Smooth muscle cell (in vitro differentiated cells): ENCODE measurements at regions not wholly inside any gene's neighbourhood (a gene's known extent, or its start where the extent isn't known, plus 50 kb on each side); places are given as distances from the start of the nearest gene placed in this dataset.

Experiments
- DNase-seq: peaks from one replicate; lab custom pipeline; 2025; ENCODE audit not compliant: unreplicated experiment; lab: John Stamatoyannopoulos, UW
- H2AFZ ChIP-seq: fragments of 200-600 bp; sonication (generic); 2 replicates; pipeline ENCODE4 v1.6.0; 2016; ENCODE audit warnings: antibody characterized with exemption, low read depth, mild to moderate bottlenecking
- H3F3A ChIP-seq: fragments of 200-600 bp; sonication (generic); 2 replicates; pipeline ENCODE4 v1.6.0; 2017; ENCODE audit warnings: antibody characterized with exemption, low read depth
- H3K27ac ChIP-seq: fragments of 200-600 bp; sonication (generic); 2 replicates; pipeline ENCODE4 v1.5.1; 2016; ENCODE audit warnings: low read depth, mild to moderate bottlenecking
- H3K27me3 ChIP-seq: fragments of 200-600 bp; sonication (generic); 2 replicates; pipeline ENCODE4 v1.6.1; 2016; ENCODE audit warnings: low read depth, mild to moderate bottlenecking
- H3K36me3 ChIP-seq: fragments of 200-600 bp; sonication (generic); 2 replicates; pipeline ENCODE4 v1.5.1; 2016; ENCODE audit warnings: low read depth
- H3K4me1 ChIP-seq: fragments of 200-600 bp; sonication (generic); 2 replicates; pipeline ENCODE4 v1.5.1; 2016; ENCODE audit warnings: low read depth
- H3K4me2 ChIP-seq: fragments of 200-600 bp; sonication (generic); 2 replicates; pipeline ENCODE4 v1.6.0; 2016; ENCODE audit warnings: mild to moderate bottlenecking
- H3K4me3 ChIP-seq: fragments of 200-600 bp; sonication (generic); 2 replicates; pipeline ENCODE4 v1.5.1; 2016; ENCODE audit warnings: mild to moderate bottlenecking
- H3K79me2 ChIP-seq: fragments of 200-600 bp; sonication (generic); 2 replicates; pipeline ENCODE4 v1.6.0; 2016; ENCODE audit warnings: low read depth, mild to moderate bottlenecking
- H3K9ac ChIP-seq: fragments of 200-600 bp; sonication (generic); 2 replicates; pipeline ENCODE4 v1.6.0; 2016; ENCODE audit warnings: low read depth
- H3K9me3 ChIP-seq: fragments of 200-600 bp; sonication (generic); replicated peaks from 2 replicates; pipeline ENCODE4 v1.5.1; 2016; ENCODE audit warnings: low read depth
- H4K20me1 ChIP-seq: fragments of 200-600 bp; sonication (generic); 2 replicates; pipeline ENCODE4 v1.6.0; 2016; ENCODE audit warnings: low read depth
- WGBS: methylation state at CpG from one replicate; pipeline ENCODE4 v1.1.7; 2016; ENCODE audit warnings: low lambda C conversion rate; 5-methylcytosine and 5-hydroxymethylcytosine counted together
- TF ChIP-seq, protein P1 (sequence below): fragments of 200-600 bp; sonication (generic); IDR thresholded peaks from 2 replicates; pipeline ENCODE4 v1.5.1; 2017; ENCODE audit warnings: borderline replicate concordance, mild to moderate bottlenecking, antibody characterized with exemption; ENCODE audit not compliant: insufficient read depth, poor library complexity, severe bottlenecking

DNA sequence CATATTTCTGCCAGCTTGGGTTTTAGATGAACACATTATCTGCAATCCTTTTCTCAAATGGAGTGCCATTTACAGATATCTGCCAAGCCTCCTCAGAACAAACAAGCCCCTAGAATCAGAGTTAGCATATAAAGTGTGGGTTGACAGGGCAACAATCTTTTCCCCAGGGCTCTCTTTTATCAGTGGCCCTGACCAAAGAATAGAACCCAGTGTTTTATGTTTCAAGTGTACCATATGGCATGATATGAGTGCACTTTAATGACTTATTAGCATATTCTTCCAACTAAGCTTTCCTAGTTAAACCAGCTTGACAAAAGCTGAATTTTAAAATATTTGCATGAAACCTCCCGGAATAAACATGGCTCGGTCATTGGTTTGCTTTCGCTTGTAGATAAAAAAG, 57.3 kb downstream of the EVX1 start:
- Histone ChIP-seq H3K4me3 (no peak overlapping the region), H4K20me1 (no peaks in the 10 kb centered on the region), H3K4me2 (no peak overlapping the region), H3K27ac (no peak overlapping the region), H2AFZ (no peak overlapping the region), H3K9ac (no peak overlapping the region), H3K4me1 (no peaks in the 10 kb centered on the region), H3K9me3 (no peaks in the 10 kb centered on the region), H3F3A (peaks cover 3% of the 10 kb centered on the region), H3K36me3 (no peaks in the 10 kb centered on the region), H3K79me2 (no peaks in the 10 kb centered on the region), H3K27me3 (no peaks in the 10 kb centered on the region)
- 84% methylated on average over 3 of the region's 3 CpGs for WGBS
- DNase-seq: no peak
- TF ChIP-seq, protein P1, sequence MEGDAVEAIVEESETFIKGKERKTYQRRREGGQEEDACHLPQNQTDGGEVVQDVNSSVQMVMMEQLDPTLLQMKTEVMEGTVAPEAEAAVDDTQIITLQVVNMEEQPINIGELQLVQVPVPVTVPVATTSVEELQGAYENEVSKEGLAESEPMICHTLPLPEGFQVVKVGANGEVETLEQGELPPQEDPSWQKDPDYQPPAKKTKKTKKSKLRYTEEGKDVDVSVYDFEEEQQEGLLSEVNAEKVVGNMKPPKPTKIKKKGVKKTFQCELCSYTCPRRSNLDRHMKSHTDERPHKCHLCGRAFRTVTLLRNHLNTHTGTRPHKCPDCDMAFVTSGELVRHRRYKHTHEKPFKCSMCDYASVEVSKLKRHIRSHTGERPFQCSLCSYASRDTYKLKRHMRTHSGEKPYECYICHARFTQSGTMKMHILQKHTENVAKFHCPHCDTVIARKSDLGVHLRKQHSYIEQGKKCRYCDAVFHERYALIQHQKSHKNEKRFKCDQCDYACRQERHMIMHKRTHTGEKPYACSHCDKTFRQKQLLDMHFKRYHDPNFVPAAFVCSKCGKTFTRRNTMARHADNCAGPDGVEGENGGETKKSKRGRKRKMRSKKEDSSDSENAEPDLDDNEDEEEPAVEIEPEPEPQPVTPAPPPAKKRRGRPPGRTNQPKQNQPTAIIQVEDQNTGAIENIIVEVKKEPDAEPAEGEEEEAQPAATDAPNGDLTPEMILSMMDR: no peak

DNA sequence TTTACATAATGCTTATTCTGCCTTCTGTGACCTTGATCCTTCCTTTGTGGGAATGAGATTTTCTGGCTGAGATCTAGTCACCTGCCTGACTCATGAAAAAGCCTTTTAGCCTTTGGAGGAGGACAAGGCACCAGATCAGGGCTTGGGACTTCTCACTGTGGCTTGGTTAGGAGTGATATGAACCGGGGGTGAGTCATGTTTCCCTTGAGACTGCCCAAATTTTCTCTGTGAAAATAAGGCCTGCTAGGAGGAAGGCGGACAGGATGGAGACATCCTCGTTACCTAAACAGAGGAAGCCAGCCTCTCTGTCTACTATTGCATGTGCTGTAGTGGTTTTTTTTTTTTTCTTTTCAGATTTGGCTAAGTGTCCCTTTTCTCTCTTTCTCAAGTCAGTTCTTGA, 57.8 kb downstream of the EVX1 start:
- H3K27ac ChIP-seq: no peak overlapping the region
- TF ChIP-seq, protein P1: no peak
- DNase-seq: no peak
- H3F3A ChIP-seq: peaks cover 3% of the 10 kb centered on the region
- no peak overlapping the region for H3K4me2 ChIP-seq
- 38% methylated on average over 3 of the region's 3 CpGs for WGBS
- H3K9me3 ChIP-seq: no peaks in the 10 kb centered on the region
- no peaks in the 10 kb centered on the region for H4K20me1 ChIP-seq
- H3K79me2 ChIP-seq: no peaks in the 10 kb centered on the region
- H2AFZ ChIP-seq: no peak overlapping the region
- no peaks in the 10 kb centered on the region for H3K36me3 ChIP-seq
- no peak overlapping the region for H3K4me3 ChIP-seq
- no peaks in the 10 kb centered on the region for H3K27me3 ChIP-seq
- H3K9ac ChIP-seq: no peak overlapping the region
- H3K4me1 ChIP-seq: no peaks in the 10 kb centered on the region

DNA sequence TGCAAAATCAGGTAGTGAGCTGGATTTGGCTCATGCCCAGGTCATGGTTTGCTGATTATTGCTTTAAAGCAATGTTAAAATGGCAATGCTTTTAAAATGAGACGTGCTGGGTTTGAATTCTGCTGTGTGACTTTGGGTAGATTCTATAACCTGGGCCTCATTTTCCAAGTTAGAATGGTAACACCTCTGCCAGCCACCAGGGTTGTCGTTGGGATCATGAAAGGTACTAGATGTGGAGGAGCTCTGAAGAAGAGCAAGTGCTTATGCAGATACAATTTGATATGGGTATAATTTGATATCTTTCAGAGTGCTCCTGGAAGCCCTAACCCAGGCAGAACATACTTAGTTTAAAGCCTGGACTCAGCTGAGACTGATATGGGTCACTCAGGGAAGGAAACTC, 60.0 kb downstream of the EVX1 start:
- TF ChIP-seq, protein P1: no peak
- Histone ChIP-seq H3F3A (peaks cover 3% of the 10 kb centered on the region), H3K9ac (no peak overlapping the region), H3K9me3 (no peaks in the 10 kb centered on the region), H3K79me2 (no peaks in the 10 kb centered on the region), H3K4me2 (no peak overlapping the region), H4K20me1 (no peaks in the 10 kb centered on the region), H3K4me3 (no peak overlapping the region), H3K27me3 (no peaks in the 10 kb centered on the region), H3K27ac (no peak overlapping the region), H2AFZ (no peak overlapping the region), H3K4me1 (no peaks in the 10 kb centered on the region), H3K36me3 (no peaks in the 10 kb centered on the region)
- 95% methylated on average over 2 of the region's 2 CpGs for WGBS
- no peak for DNase-seq

DNA sequence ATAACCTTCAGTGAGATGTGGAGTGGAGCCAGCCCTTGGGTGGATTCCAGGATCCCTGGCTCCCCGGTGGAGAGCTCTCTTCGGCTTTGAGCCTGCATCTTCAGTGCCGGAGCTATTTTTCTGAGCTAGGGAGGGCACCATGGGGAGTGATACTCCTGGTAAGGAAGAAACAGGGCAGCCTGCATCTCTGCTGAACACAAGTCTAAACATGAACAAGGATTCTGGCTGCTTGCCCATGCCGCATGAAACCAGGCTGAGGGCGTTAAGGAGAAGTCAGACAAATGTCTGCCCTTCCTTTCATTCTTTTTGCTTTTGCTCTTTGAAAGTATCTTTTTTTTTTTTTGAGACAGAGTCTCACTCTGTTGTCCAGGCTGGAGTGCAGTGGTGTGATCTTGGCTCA, 60.4 kb downstream of the EVX1 start:
- Histone ChIP-seq H3K9ac (no peak overlapping the region), H3K4me1 (no peaks in the 10 kb centered on the region), H3K27ac (no peak overlapping the region), H2AFZ (no peak overlapping the region), H3K4me3 (no peak overlapping the region), H3K36me3 (no peaks in the 10 kb centered on the region), H4K20me1 (no peaks in the 10 kb centered on the region), H3K79me2 (no peaks in the 10 kb centered on the region), H3F3A (peaks cover 3% of the 10 kb centered on the region), H3K4me2 (no peak overlapping the region), H3K9me3 (no peaks in the 10 kb centered on the region), H3K27me3 (no peaks in the 10 kb centered on the region)
- 80% methylated on average over 5 of the region's 5 CpGs for WGBS
- no peak for DNase-seq
- TF ChIP-seq, protein P1: no peak
